GM12892 (cell line): ENCODE measurements at regions not wholly inside any gene's neighbourhood (a gene's known extent, or its start where the extent isn't known, plus 50 kb on each side); places are given as distances from the start of the nearest gene placed in this dataset.
"Not testable (repeated sequence)": the region's sequence is repeated elsewhere in the genome, so short reads cannot be mapped to it uniquely, and the experiment has no call there.

ENCODE experiments used
- DNase-seq: peaks from one replicate; pipeline ENCODE4 v3.0.0; 2011; ENCODE audit not compliant: insufficient read length
- FAIRE-seq: peaks from 2 replicates; lab custom pipeline; 2011; peaks lifted over from hg19 to GRCh38; lab: Jason Lieb, UNC
- POLR2A ChIP-seq: IDR thresholded peaks from 2 replicates; pipeline ENCODE4 v1.6.1; 2011; ENCODE audit warnings: low read depth, low read length, control low read depth
- POLR2AphosphoS5 ChIP-seq: IDR thresholded peaks from 2 replicates; pipeline ENCODE4 v1.6.1; 2011; ENCODE audit warnings: low read depth, low read length, control low read depth
- TAF1 ChIP-seq: IDR thresholded peaks from 2 replicates; pipeline ENCODE4 v1.6.1; 2011; ENCODE audit warnings: low read depth, mild to moderate bottlenecking, control low read depth, low read length, borderline replicate concordance

- no peak for FAIRE-seq
- TF ChIP-seq POLR2A (no peak), POLR2AphosphoS5 (no peak), TAF1 (no peak)
- DNase-seq, result no peak
Measured at GRCh38 chr2:58466804-58467203, 225.7 kb upstream of the FANCL start.

- not testable (repeated sequence) for DNase-seq, FAIRE-seq
Measured at GRCh38 chr2:58466021-58466420, 224.9 kb upstream of the FANCL start.

- DNase-seq (no peak), FAIRE-seq (no peak)
- TF ChIP-seq TAF1 (no peak), POLR2AphosphoS5 (no peak), POLR2A (no peak)
Measured at GRCh38 chr2:58460670-58461069, 219.5 kb upstream of the FANCL start.

- FAIRE-seq, result no peak
- no peak for DNase-seq
- TF ChIP-seq POLR2AphosphoS5 (no peak), TAF1 (no peak), POLR2A (no peak)
Measured at GRCh38 chr2:58449286-58450010, 208.3 kb upstream of the FANCL start.

- DNase-seq (no peak), FAIRE-seq (no peak)
- TF ChIP-seq TAF1 (no peak), POLR2AphosphoS5 (no peak), POLR2A (no peak)
Measured at GRCh38 chr2:58448845-58449244, 207.7 kb upstream of the FANCL start.

- FAIRE-seq (peak; percentile 88), DNase-seq (no peak)
- no peak for TF ChIP-seq POLR2A
- no peak for TF ChIP-seq POLR2AphosphoS5
- TF ChIP-seq TAF1, result no peak
Measured at GRCh38 chr2:58448065-58448507, 207.0 kb upstream of the FANCL start.

GRCh38 chr2:58447586-58447985 is 206.5 kb upstream of the FANCL start:
- TF ChIP-seq POLR2AphosphoS5 (no peak), POLR2A (no peak), TAF1 (no peak)
- no peak for DNase-seq
- FAIRE-seq, result peak; percentile 9

GRCh38 chr2:58441643-58442042 is 200.5 kb upstream of the FANCL start:
- DNase-seq, result no peak
- FAIRE-seq, result no peak
- TF ChIP-seq POLR2A (no peak), POLR2AphosphoS5 (no peak), TAF1 (no peak)

- TF ChIP-seq TAF1, result no peak
- TF ChIP-seq POLR2A, result no peak
- TF ChIP-seq POLR2AphosphoS5, result no peak
- FAIRE-seq, result no peak
- DNase-seq, result no peak
Measured at GRCh38 chr2:58436872-58437271, 195.7 kb upstream of the FANCL start.

GRCh38 chr2:58435246-58435645 is 194.1 kb upstream of the FANCL start:
- no peak for DNase-seq
- TF ChIP-seq TAF1, result no peak
- TF ChIP-seq POLR2A, result no peak
- no peak for TF ChIP-seq POLR2AphosphoS5
- no peak for FAIRE-seq

GRCh38 chr2:58434692-58435091 is 193.6 kb upstream of the FANCL start:
- FAIRE-seq (no peak), DNase-seq (no peak)
- no peak for TF ChIP-seq TAF1
- no peak for TF ChIP-seq POLR2AphosphoS5
- no peak for TF ChIP-seq POLR2A

GRCh38 chr2:58432491-58433170 is 191.5 kb upstream of the FANCL start:
- DNase-seq (no peak), FAIRE-seq (no peak)
- TF ChIP-seq POLR2A (no peak), POLR2AphosphoS5 (no peak), TAF1 (no peak)
